ENCODE measurements at regions not wholly inside any gene's neighbourhood (a gene's known extent, or its start where the extent isn't known, plus 50 kb on each side); places are given as distances from the start of the nearest gene placed in this dataset.

- no peak overlapping the region for H3K4me3 ChIP-seq
- no peak overlapping the region for H3K27ac ChIP-seq
- no peak for ATAC-seq (replicated peaks in 6 of 8)
- peaks cover 4 to 6% of the 10 kb centered on the region in 2 donors for H3K4me1 ChIP-seq (replicated peaks in 1 of 2)
- in situ Hi-C loops (cut with MboI; ENCODE audit: low pct_unique_long_range_greater_than_20kb in 2 of 9, low sequenced_read_pairs in 9 of 9, unreplicated experiment in 9 of 9) = no loop called here
Observed at GRCh38 chr9:115396071-115396529, 278.1 kb upstream of the TNC start.

- Histone ChIP-seq H3K4me1 (replicated peaks in 1 of 2) (no peaks in the 10 kb centered on the region), H3K4me3 (no peak overlapping the region), H3K27ac (no peak overlapping the region)
- whole genome bisulfite sequencing, 10 experiments = 75 to 93% (median 80%) methylated on average over 1 to 4 of the region's 4 CpGs; no CpG with 5 or more reads in 3 of the 10 experiments
- ATAC-seq (replicated peaks in 6 of 8) = no peak
- in situ Hi-C loops (cut with MboI; ENCODE audit: low pct_unique_long_range_greater_than_20kb in 2 of 9, low sequenced_read_pairs in 9 of 9, unreplicated experiment in 9 of 9) = no loop called here
Observed at GRCh38 chr9:115397591-115398312, 279.8 kb upstream of the TNC start.

GRCh38 chr9:115398313-115398650 lies 280.3 kb upstream of the TNC start:
- Histone ChIP-seq H3K4me1 (replicated peaks in 1 of 2) (no peaks in the 10 kb centered on the region), H3K27ac (no peak overlapping the region), H3K4me3 (no peak overlapping the region)
- no peak for ATAC-seq (replicated peaks in 6 of 8)
- in situ Hi-C loops (cut with MboI; ENCODE audit: low pct_unique_long_range_greater_than_20kb in 2 of 9, low sequenced_read_pairs in 9 of 9, unreplicated experiment in 9 of 9) = no loop called here
- 17 to 100% (median 91%) methylated on average over 1 to 3 of the region's 3 CpGs; no CpG with 5 or more reads in 2 of the 10 experiments for WGBS, 10 experiments

GRCh38 chr9:115398996-115399395 lies 281.0 kb upstream of the TNC start:
- in situ Hi-C loops (cut with MboI; ENCODE audit: low pct_unique_long_range_greater_than_20kb in 2 of 9, low sequenced_read_pairs in 9 of 9, unreplicated experiment in 9 of 9) = no loop called here
- ATAC-seq (replicated peaks in 6 of 8) = no peak
- no peak overlapping the region for H3K4me3 ChIP-seq
- 29 to 100% (median 80%) methylated on average over 1 of the region's 1 CpG; no CpG with 5 or more reads in 3 of the 10 experiments for WGBS, 10 experiments
- H3K4me1 ChIP-seq (replicated peaks in 1 of 2) = no peaks in the 10 kb centered on the region
- no peak overlapping the region for H3K27ac ChIP-seq

GRCh38 chr9:115400796-115401195 lies 282.8 kb upstream of the TNC start:
- H3K27ac ChIP-seq = no peak overlapping the region
- no peak overlapping the region for H3K4me3 ChIP-seq
- H3K4me1 ChIP-seq (replicated peaks in 1 of 2) = no peaks in the 10 kb centered on the region
- WGBS, 10 experiments = 50 to 100% (median 70%) methylated on average over 1 to 2 of the region's 3 CpGs; no CpG with 5 or more reads in 4 of the 10 experiments
- in situ Hi-C loops (cut with MboI; ENCODE audit: low pct_unique_long_range_greater_than_20kb in 2 of 9, low sequenced_read_pairs in 9 of 9, unreplicated experiment in 9 of 9) = no loop called here
- peak in 2 of 8 experiments; percentile 94 to 97 for ATAC-seq (replicated peaks in 6 of 8)

- H3K4me3 ChIP-seq = no peak overlapping the region
- no peaks in the 10 kb centered on the region for H3K4me1 ChIP-seq (replicated peaks in 1 of 2)
- peak in 1 of 8 experiments; percentile 80 for ATAC-seq (replicated peaks in 6 of 8)
- in situ Hi-C loops (cut with MboI; ENCODE audit: low pct_unique_long_range_greater_than_20kb in 2 of 9, low sequenced_read_pairs in 9 of 9, unreplicated experiment in 9 of 9) = no loop called here
- 25 to 92% (median 61%) methylated on average over 1 to 3 of the region's 3 CpGs for WGBS, 10 experiments
- no peak overlapping the region for H3K27ac ChIP-seq
Observed at GRCh38 chr9:115401756-115402327, 283.9 kb upstream of the TNC start.

- Histone ChIP-seq H3K27ac (no peak overlapping the region), H3K4me3 (no peak overlapping the region), H3K4me1 (replicated peaks in 1 of 2) (no peaks in the 10 kb centered on the region)
- in situ Hi-C loops (cut with MboI; ENCODE audit: low pct_unique_long_range_greater_than_20kb in 2 of 9, low sequenced_read_pairs in 9 of 9, unreplicated experiment in 9 of 9) = no loop called here
- no peak for ATAC-seq (replicated peaks in 6 of 8)
- 31 to 91% (median 84%) methylated on average over 1 of the region's 1 CpG; no CpG with 5 or more reads in 3 of the 10 experiments for WGBS, 10 experiments
Observed at GRCh38 chr9:115403753-115404152, 285.8 kb upstream of the TNC start.

GRCh38 chr9:115404311-115404710 lies 286.4 kb upstream of the TNC start:
- H3K4me1 ChIP-seq (replicated peaks in 1 of 2) = no peaks in the 10 kb centered on the region
- no peak for ATAC-seq (replicated peaks in 6 of 8)
- in situ Hi-C loops (cut with MboI; ENCODE audit: low pct_unique_long_range_greater_than_20kb in 2 of 9, low sequenced_read_pairs in 9 of 9, unreplicated experiment in 9 of 9) = no loop called here

GRCh38 chr9:115411516-115411915 lies 293.6 kb upstream of the TNC start:
- Histone ChIP-seq H3K4me3 (no peak overlapping the region), H3K4me1 (replicated peaks in 1 of 2) (no peaks in the 10 kb centered on the region), H3K27ac (no peak overlapping the region)
- in situ Hi-C loops (cut with MboI; ENCODE audit: low pct_unique_long_range_greater_than_20kb in 2 of 9, low sequenced_read_pairs in 9 of 9, unreplicated experiment in 9 of 9) = no loop called here
- peak in 1 of 8 experiments; percentile 24 for ATAC-seq (replicated peaks in 6 of 8)
- 91 to 100% (median 100%) methylated on average over 1 of the region's 1 CpG; no CpG with 5 or more reads in 6 of the 10 experiments for WGBS, 10 experiments

More at GRCh38 chr9:115404311-115404710, 286.4 kb upstream of the TNC start:
- no peak overlapping the region for H3K4me3 ChIP-seq
- no peak overlapping the region for H3K27ac ChIP-seq

GRCh38 chr9:115411993-115412452 lies 294.1 kb upstream of the TNC start:
- Histone ChIP-seq H3K27ac (no peak overlapping the region), H3K4me3 (no peak overlapping the region), H3K4me1 (replicated peaks in 1 of 2) (no peaks in the 10 kb centered on the region)
- peak in 4 of 8 experiments; percentile 28 to 78 (median 46) for ATAC-seq (replicated peaks in 6 of 8)
- in situ Hi-C loops (cut with MboI; ENCODE audit: low pct_unique_long_range_greater_than_20kb in 2 of 9, low sequenced_read_pairs in 9 of 9, unreplicated experiment in 9 of 9) = no loop called here
- WGBS, 10 experiments = 0 to 100% (median 46%) methylated on average over 1 to 2 of the region's 2 CpGs; no CpG with 5 or more reads in 2 of the 10 experiments

- in situ Hi-C loops (cut with MboI; ENCODE audit: low pct_unique_long_range_greater_than_20kb in 2 of 9, low sequenced_read_pairs in 9 of 9, unreplicated experiment in 9 of 9) = no loop called here
- Histone ChIP-seq H3K27ac (no peak overlapping the region), H3K4me1 (replicated peaks in 1 of 2) (no peaks in the 10 kb centered on the region), H3K4me3 (no peak overlapping the region)
- ATAC-seq (replicated peaks in 6 of 8) = peak in 2 of 8 experiments; percentile 24 to 56
Observed at GRCh38 chr9:115412656-115413055, 294.7 kb upstream of the TNC start.

GRCh38 chr9:115413304-115413703 lies 295.3 kb upstream of the TNC start:
- no peak overlapping the region for H3K4me3 ChIP-seq
- ATAC-seq (replicated peaks in 6 of 8) = no peak
- no peaks in the 10 kb centered on the region for H3K4me1 ChIP-seq (replicated peaks in 1 of 2)
- in situ Hi-C loops (cut with MboI; ENCODE audit: low pct_unique_long_range_greater_than_20kb in 2 of 9, low sequenced_read_pairs in 9 of 9, unreplicated experiment in 9 of 9) = no loop called here
- H3K27ac ChIP-seq = no peak overlapping the region

GRCh38 chr9:115413766-115414382 lies 295.9 kb upstream of the TNC start:
- no peaks in the 10 kb centered on the region for H3K4me1 ChIP-seq (replicated peaks in 1 of 2)
- no peak overlapping the region for H3K4me3 ChIP-seq
- H3K27ac ChIP-seq = no peak overlapping the region
- WGBS, 10 experiments = 20 to 100% (median 70%) methylated on average over 1 of the region's 1 CpG; no CpG with 5 or more reads in 2 of the 10 experiments
- no peak for ATAC-seq (replicated peaks in 6 of 8)
- in situ Hi-C loops (cut with MboI; ENCODE audit: low pct_unique_long_range_greater_than_20kb in 2 of 9, low sequenced_read_pairs in 9 of 9, unreplicated experiment in 9 of 9) = no loop called here

All from motor neuron (in vitro differentiated cells).